ENCODE measurements at regions not wholly inside any gene's neighbourhood (a gene's known extent, or its start where the extent isn't known, plus 50 kb on each side); places are given as distances from the start of the nearest gene placed in this dataset.

- no peak for DNase-seq (ENCODE audit: low read depth in 1 of 2, low spot score in 1 of 2)
- H3K27me3 ChIP-seq (ENCODE audit: insufficient read depth, poor library complexity, severe bottlenecking) = no peaks in the 10 kb centered on the region
- TF ChIP-seq CTCF (IDR thresholded peaks at IDR 0.05; ENCODE audit: insufficient read depth, low read length) = no peak
- TF ChIP-seq GABPA (IDR thresholded peaks at IDR 0.05; ENCODE audit: low read depth) = no peak
- no peak for TF ChIP-seq REST (IDR thresholded peaks at IDR 0.05; ENCODE audit: insufficient replicate concordance, low read depth)
- TF ChIP-seq POLR2AphosphoS5 (IDR thresholded peaks at IDR 0.05; ENCODE audit: low read depth) = no peak
- no peak for TF ChIP-seq SPI1 (IDR thresholded peaks at IDR 0.05; ENCODE audit: borderline replicate concordance, low read depth)
- H3K27ac ChIP-seq (replicated peaks) = no peak overlapping the region
- H3K4me3 ChIP-seq (replicated peaks; ENCODE audit: insufficient read depth, low read length) = no peak overlapping the region
These were observed 82.0 kb upstream of the NFIA start for GRCh38 chr1:61000327-61000726.

GRCh38 chr1:60998786-60999185 is 83.6 kb upstream of the NFIA start:
- Histone ChIP-seq H3K27ac (replicated peaks) (no peak overlapping the region), H3K4me3 (replicated peaks; ENCODE audit: insufficient read depth, low read length) (no peak overlapping the region), H3K27me3 (ENCODE audit: insufficient read depth, poor library complexity, severe bottlenecking) (no peaks in the 10 kb centered on the region)
- DNase-seq (ENCODE audit: low read depth in 1 of 2, low spot score in 1 of 2) = no peak
- TF ChIP-seq GABPA (IDR thresholded peaks at IDR 0.05; ENCODE audit: low read depth) (no peak), REST (IDR thresholded peaks at IDR 0.05; ENCODE audit: insufficient replicate concordance, low read depth) (no peak), POLR2AphosphoS5 (IDR thresholded peaks at IDR 0.05; ENCODE audit: low read depth) (no peak)

- Histone ChIP-seq H3K27me3 (ENCODE audit: insufficient read depth, poor library complexity, severe bottlenecking) (no peaks in the 10 kb centered on the region), H3K4me3 (replicated peaks; ENCODE audit: insufficient read depth, low read length) (no peak overlapping the region), H3K27ac (replicated peaks) (no peak overlapping the region)
- TF ChIP-seq REST (IDR thresholded peaks at IDR 0.05; ENCODE audit: insufficient replicate concordance, low read depth) (no peak), GABPA (IDR thresholded peaks at IDR 0.05; ENCODE audit: low read depth) (no peak), POLR2AphosphoS5 (IDR thresholded peaks at IDR 0.05; ENCODE audit: low read depth) (no peak), SPI1 (IDR thresholded peaks at IDR 0.05; ENCODE audit: borderline replicate concordance, low read depth) (no peak), CTCF (IDR thresholded peaks at IDR 0.05; ENCODE audit: insufficient read depth, low read length) (no peak)
- no peak for DNase-seq (ENCODE audit: low read depth in 1 of 2, low spot score in 1 of 2)
These were observed 87.4 kb upstream of the NFIA start for GRCh38 chr1:60994828-60995492.

All from HL-60 (cell line).